RWPE1 (cell line): ENCODE measurements at regions not wholly inside any gene's neighbourhood (a gene's known extent, or its start where the extent isn't known, plus 50 kb on each side); places are given as distances from the start of the nearest gene placed in this dataset.

ENCODE experiments used
- CTCF ChIA-PET: fragments of 350-600 bp; sonication (Branson Sonifier 250); formaldehyde crosslinking; extraction: SDS; loops from one replicate; lab custom pipeline; 2021; lab: Yijun Ruan, JAX
- POLR2A ChIA-PET: fragments of 400-600 bp; formaldehyde crosslinking; extraction: SDS; loops from one replicate; lab custom pipeline; 2020; ENCODE audit warnings: antibody characterized with exemption; ENCODE audit not compliant: low non-redundant PET; lab: Yijun Ruan, JAX
- DNase-seq: peaks from one replicate; pipeline ENCODE4 v3.0.0; 2012; ENCODE audit warnings: low spot score
- H3K27ac ChIP-seq: fragments of 450-650 bp; 2 replicates; pipeline ENCODE4 v1.5.1; 2017
- CTCF ChIP-seq: fragments of 450-650 bp; conservative IDR thresholded peaks from 2 replicates; pipeline ENCODE4 v1.5.1; 2017; ENCODE audit warnings: low read depth, mild to moderate bottlenecking

- no peak for TF ChIP-seq CTCF
- POLR2A ChIA-PET, result no interaction called here
- CTCF ChIA-PET, result no interaction called here
- DNase-seq, result no peak
- no peak overlapping the region for H3K27ac ChIP-seq
Measured at GRCh38 chr6:65787787-65788186, 80.8 kb upstream of the EYS start.

GRCh38 chr6:65786815-65787214, 79.8 kb upstream of the EYS start:
- no peak for DNase-seq
- H3K27ac ChIP-seq, result no peak overlapping the region
- CTCF ChIA-PET, result interaction anchor here (0.6 kb wide), 1 partner anchor 66 kb away, joined by 3 read pairs; no protein-coding TSS in a partner anchor
- TF ChIP-seq CTCF, result no peak
- POLR2A ChIA-PET, result no interaction called here

GRCh38 chr6:65780691-65781090, 73.7 kb upstream of the EYS start:
- POLR2A ChIA-PET, result no interaction called here

GRCh38 chr6:65776332-65776731, 69.3 kb upstream of the EYS start:
- ChIA-PET CTCF (interaction anchor here (0.6 kb wide), 1 partner anchor 838 kb away, joined by 3 read pairs; no protein-coding TSS in a partner anchor), POLR2A (no interaction called here)
- DNase-seq, result peak; percentile 5
- no peak for TF ChIP-seq CTCF
- no peak overlapping the region for H3K27ac ChIP-seq

More at GRCh38 chr6:65780691-65781090, 73.7 kb upstream of the EYS start:
- CTCF ChIA-PET, result interaction anchor here (0.6 kb wide), 1 partner anchor 139 kb away, joined by 3 read pairs; no protein-coding TSS in a partner anchor
- no peak for TF ChIP-seq CTCF
- H3K27ac ChIP-seq, result no peak overlapping the region
- no peak for DNase-seq

GRCh38 chr6:65771946-65772345, 64.9 kb upstream of the EYS start:
- TF ChIP-seq CTCF, result no peak
- H3K27ac ChIP-seq, result no peak overlapping the region
- no peak for DNase-seq
- ChIA-PET POLR2A (no interaction called here), CTCF (no interaction called here)

GRCh38 chr6:65761890-65762289, 54.9 kb upstream of the EYS start:
- no peak for DNase-seq
- POLR2A ChIA-PET, result no interaction called here
- H3K27ac ChIP-seq, result no peak overlapping the region
- CTCF ChIA-PET, result no interaction called here
- TF ChIP-seq CTCF, result no peak
